H9 (cell line): ENCODE measurements at regions not wholly inside any gene's neighbourhood (a gene's known extent, or its start where the extent isn't known, plus 50 kb on each side); places are given as distances from the start of the nearest gene placed in this dataset.

Experiments used
- DNase-seq: peaks from one replicate; pipeline ENCODE4 v3.0.0-alpha.2; 2017
- H2AFZ ChIP-seq: one replicate; pipeline ENCODE4 v1.6.1; 2013; ENCODE audit warnings: mild to moderate bottlenecking, low read length, control low read depth, moderate library complexity
- H2AK5ac ChIP-seq: 2 replicates; pipeline ENCODE4 v1.6.1; 2013; ENCODE audit warnings: low read length, control low read depth, mixed read lengths; ENCODE audit not compliant: insufficient read length
- H2BK120ac ChIP-seq: one replicate; pipeline ENCODE4 v1.6.1; 2013; ENCODE audit warnings: low read depth, mild to moderate bottlenecking, low read length, control low read depth, inconsistent platforms; ENCODE audit not compliant: poor library complexity, severe bottlenecking
- H2BK12ac ChIP-seq: 2 replicates; pipeline ENCODE4 v1.6.1; 2013; ENCODE audit warnings: low read length, control low read depth, mixed read lengths, low read depth; ENCODE audit not compliant: insufficient read length
- H2BK15ac ChIP-seq: 2 replicates; pipeline ENCODE4 v1.6.1; 2013; ENCODE audit warnings: low read depth, low read length, control low read depth
- H2BK20ac ChIP-seq: one replicate; pipeline ENCODE4 v1.6.1; 2013; ENCODE audit warnings: low read depth, mild to moderate bottlenecking, low read length, control low read depth, inconsistent platforms; ENCODE audit not compliant: poor library complexity, severe bottlenecking
- H2BK5ac ChIP-seq: 2 replicates; pipeline ENCODE4 v1.6.1; 2013; ENCODE audit warnings: low read length, control low read depth, mixed read lengths; ENCODE audit not compliant: insufficient read length
- H3K14ac ChIP-seq: 2 replicates; pipeline ENCODE4 v1.6.1; 2013; ENCODE audit warnings: low read length, control low read depth; ENCODE audit not compliant: insufficient read depth
- H3K18ac ChIP-seq: 2 replicates; pipeline ENCODE4 v1.6.1; 2013; ENCODE audit warnings: low read depth, mild to moderate bottlenecking, mixed read lengths, low read length, control low read depth; ENCODE audit not compliant: insufficient read length
- H3K23ac ChIP-seq: 2 replicates; pipeline ENCODE4 v1.6.1; 2013; ENCODE audit warnings: low read length, control low read depth, mixed read lengths, low read depth; ENCODE audit not compliant: insufficient read length
- H3K23me2 ChIP-seq: 2 replicates; pipeline ENCODE4 v1.6.1; 2013; ENCODE audit warnings: low read depth, mild to moderate bottlenecking, mixed read lengths, low read length, control low read depth; ENCODE audit not compliant: insufficient read length, poor library complexity, severe bottlenecking
- H3K27ac ChIP-seq: 2 replicates; pipeline ENCODE4 v1.5.1; 2013; ENCODE audit warnings: low read length, control low read depth, mixed read lengths, low read depth; ENCODE audit not compliant: insufficient read length
- H3K27me3 ChIP-seq: 2 replicates; pipeline ENCODE4 v1.6.1; 2013; ENCODE audit warnings: low read length, control low read depth, inconsistent platforms; ENCODE audit not compliant: insufficient read depth
- H3K4ac ChIP-seq: 2 replicates; pipeline ENCODE4 v1.6.1; 2013; ENCODE audit warnings: low read depth, mild to moderate bottlenecking, control low read depth, inconsistent platforms, low read length, moderate library complexity
- H3K4me1 ChIP-seq: 2 replicates; pipeline ENCODE4 v1.6.1; 2013; ENCODE audit warnings: low read length, control low read depth, inconsistent platforms; ENCODE audit not compliant: insufficient read depth
- H3K4me2 ChIP-seq: 2 replicates; pipeline ENCODE4 v1.6.1; 2013; ENCODE audit warnings: low read length, control low read depth, mixed read lengths; ENCODE audit not compliant: insufficient read length, insufficient read depth
- H3K56ac ChIP-seq: 2 replicates; pipeline ENCODE4 v1.6.1; 2013; ENCODE audit warnings: low read depth, mild to moderate bottlenecking, mixed read lengths, low read length, control low read depth; ENCODE audit not compliant: insufficient read length
- H3K79me1 ChIP-seq: 2 replicates; pipeline ENCODE4 v1.6.1; 2013; ENCODE audit warnings: low read depth, mild to moderate bottlenecking, moderate library complexity, low read length, control low read depth, inconsistent platforms; ENCODE audit not compliant: insufficient read depth, poor library complexity, severe bottlenecking
- H3K79me2 ChIP-seq: 2 replicates; pipeline ENCODE4 v1.6.1; 2013; ENCODE audit warnings: low read length, control low read depth, inconsistent platforms; ENCODE audit not compliant: insufficient read depth
- H3K9ac ChIP-seq: 2 replicates; pipeline ENCODE4 v1.6.1; 2013; ENCODE audit warnings: low read length, control low read depth, mixed read lengths; ENCODE audit not compliant: insufficient read length; ENCODE audit errors: extremely low read depth
- H3K9me3 ChIP-seq: one replicate; pipeline ENCODE4 v1.6.1; 2013; ENCODE audit warnings: low read depth, low read length, inconsistent platforms; ENCODE audit not compliant: control insufficient read depth
- H3T11ph ChIP-seq: one replicate; pipeline ENCODE4 v1.6.1; 2013; ENCODE audit warnings: mild to moderate bottlenecking, low read length, control low read depth, inconsistent platforms
- H4K20me1 ChIP-seq: one replicate; pipeline ENCODE4 v1.6.1; 2013; ENCODE audit not compliant: control insufficient read depth, insufficient read length, insufficient read depth
- H4K5ac ChIP-seq: 2 replicates; pipeline ENCODE4 v1.6.1; 2013; ENCODE audit warnings: low read depth, mild to moderate bottlenecking, mixed read lengths, low read length, control low read depth; ENCODE audit not compliant: insufficient read length
- H4K8ac ChIP-seq: replicated peaks from 2 replicates; pipeline ENCODE4 v1.6.1; 2013; ENCODE audit warnings: low read length, control low read depth, mixed read lengths, low read depth; ENCODE audit not compliant: insufficient read length
- H4K91ac ChIP-seq: 2 replicates; pipeline ENCODE4 v1.6.1; 2013; ENCODE audit warnings: low read depth, mild to moderate bottlenecking, moderate library complexity, mixed read lengths, low read length, control low read depth; ENCODE audit not compliant: insufficient read length
- H3K27ac Mint-ChIP-seq, 3 experiments: 2 replicates in 2 of 3; 3 replicates in 1 of 3; pipeline ENCODE4 v1.8.0; 2020 to 2021; ENCODE audit warnings: mixed read lengths in 3 of 3, mild to moderate bottlenecking in 1 of 3, moderate library complexity in 1 of 3
- H3K27me3 Mint-ChIP-seq: 2 replicates; pipeline ENCODE4 v1.8.0; 2021; ENCODE audit warnings: low read depth, mild to moderate bottlenecking, moderate library complexity, mixed read lengths
- H3K36me3 Mint-ChIP-seq, 3 experiments: 2 replicates in 2 of 3; 3 replicates in 1 of 3; pipeline ENCODE4 v1.8.0; 2020 to 2021; ENCODE audit warnings: low read depth in 3 of 3, mixed read lengths in 3 of 3; ENCODE audit not compliant: insufficient read depth in 1 of 3
- H3K4me1 Mint-ChIP-seq, 2 experiments: 2 replicates each; pipeline ENCODE4 v1.8.0; 2020; ENCODE audit warnings: mixed read lengths in 2 of 2
- H3K4me3 Mint-ChIP-seq, 2 experiments: 2 replicates in 1 of 2; 3 replicates in 1 of 2; pipeline ENCODE4 v1.8.0; 2020 to 2021; ENCODE audit warnings: mild to moderate bottlenecking in 2 of 2, mixed read lengths in 2 of 2, moderate library complexity in 1 of 2
- H3K9me3 Mint-ChIP-seq, 2 experiments: 2 replicates in 1 of 2; 3 replicates in 1 of 2; pipeline ENCODE4 v1.8.0; 2020; ENCODE audit warnings: mild to moderate bottlenecking in 2 of 2, mixed read lengths in 2 of 2, moderate library complexity in 1 of 2
- CTCF ChIP-seq: fragments of 200-600 bp; sonication (generic); conservative IDR thresholded peaks from 3 replicates; pipeline ENCODE4 v1.8.0; 2021; ENCODE audit warnings: antibody characterized with exemption, mild to moderate bottlenecking
- WGBS: extraction: QIAGEN DNeasy Blood & Tissue Kit; methylation state at CpG from one replicate; pipeline ENCODE4 v1.1.7; 2013; ENCODE audit warnings: missing lambda C conversion rate, low lambda C conversion rate, mixed read lengths; ENCODE audit not compliant: insufficient read length; ENCODE audit errors: extremely low coverage; 5-methylcytosine and 5-hydroxymethylcytosine counted together

- no peaks in the 10 kb centered on the region for H3K27me3 Mint-ChIP-seq
- no peak overlapping the region for H3K23ac ChIP-seq
- H3K23me2 ChIP-seq = no peaks in the 10 kb centered on the region
- H3K9ac ChIP-seq = no peak overlapping the region
- no peak for TF ChIP-seq CTCF
- no peak overlapping the region for H2BK12ac ChIP-seq
- no peak overlapping the region for H3K4me3 Mint-ChIP-seq
- no peak overlapping the region for H3K27ac Mint-ChIP-seq
- no peak overlapping the region for H2BK120ac ChIP-seq
- H3K27ac ChIP-seq = no peak overlapping the region
- H3K27me3 ChIP-seq = no peaks in the 10 kb centered on the region
- no peak overlapping the region for H3K4ac ChIP-seq
- H3K4me2 ChIP-seq = no peak overlapping the region
- H3K79me2 ChIP-seq = no peaks in the 10 kb centered on the region
- no peak overlapping the region for H2AFZ ChIP-seq
- H3T11ph ChIP-seq = no peak overlapping the region
- no peaks in the 10 kb centered on the region for H3K4me1 Mint-ChIP-seq
- H2BK20ac ChIP-seq = no peak overlapping the region
- H3K56ac ChIP-seq = no peak overlapping the region
- DNase-seq = no peak
- no peak overlapping the region for H4K91ac ChIP-seq
- no peaks in the 10 kb centered on the region for H3K79me1 ChIP-seq
- H4K20me1 ChIP-seq = no peaks in the 10 kb centered on the region
- H4K8ac ChIP-seq = no peak overlapping the region
- H3K36me3 Mint-ChIP-seq = no peaks in the 10 kb centered on the region
- H3K9me3 ChIP-seq = no peaks in the 10 kb centered on the region
- H2BK15ac ChIP-seq = no peak overlapping the region
- WGBS = no CpG with 5 or more reads among the region's 3 CpGs
- no peaks in the 10 kb centered on the region for H3K4me1 ChIP-seq
- H4K5ac ChIP-seq = no peak overlapping the region
- no peak overlapping the region for H2AK5ac ChIP-seq
- no peak overlapping the region for H2BK5ac ChIP-seq
- no peak overlapping the region for H3K18ac ChIP-seq
- H3K9me3 Mint-ChIP-seq = no peaks in the 10 kb centered on the region
- no peak overlapping the region for H3K14ac ChIP-seq
Measured at GRCh38 chr12:83808591-83808990, 1104.0 kb downstream of the SLC6A15 start.
